OCI-LY3 (cell line): ENCODE measurements at regions not wholly inside any gene's neighbourhood (a gene's known extent, or its start where the extent isn't known, plus 50 kb on each side); places are given as distances from the start of the nearest gene placed in this dataset.

Experiments
- H2AFZ ChIP-seq: fragments of 200-600, 300-600 bp; shearing (Covaris generic); 2 replicates; pipeline ENCODE4 v1.6.0; 2014; ENCODE audit warnings: antibody characterized with exemption, low read depth, low read length
- H3K27ac ChIP-seq: fragments of 200-600, 300-600 bp; sonication (generic); 2 replicates; pipeline ENCODE4 v1.5.1; 2014; ENCODE audit warnings: mild to moderate bottlenecking, low read length, moderate library complexity, mixed read lengths
- H3K27me3 ChIP-seq: fragments of 200-600, 300-600 bp; sonication (generic); 2 replicates; pipeline ENCODE4 v1.6.1; 2014; ENCODE audit warnings: low read depth, low read length, mixed read lengths
- H3K36me3 ChIP-seq: fragments of 200-600, 300-600 bp; sonication (generic); replicated peaks from 2 replicates; pipeline ENCODE3; 2014; ENCODE audit warnings: low read depth, low read length, mixed read lengths
- H3K4me1 ChIP-seq: fragments of 300-600, 200-600 bp; sonication (generic); 2 replicates; pipeline ENCODE4 v1.6.1; 2014; ENCODE audit warnings: low read length, mixed read lengths
- H3K4me2 ChIP-seq: fragments of 200-600, 300-600 bp; sonication (generic); 2 replicates; pipeline ENCODE4 v1.6.1; 2014; ENCODE audit warnings: low read length, mixed read lengths
- H3K4me3 ChIP-seq: fragments of 300-600, 200-600 bp; sonication (generic); 2 replicates; pipeline ENCODE4 v1.5.1; 2014; ENCODE audit warnings: antibody characterized with exemption, mild to moderate bottlenecking, low read length, moderate library complexity
- H3K79me2 ChIP-seq: fragments of 300-600, 200-600 bp; shearing (Covaris generic); 2 replicates; pipeline ENCODE4 v1.6.1; 2014; ENCODE audit warnings: mild to moderate bottlenecking, low read length, mixed read lengths
- H3K9ac ChIP-seq: fragments of 300-600, 200-600 bp; shearing (Covaris generic); 2 replicates; pipeline ENCODE4 v1.6.0; 2014; ENCODE audit warnings: mild to moderate bottlenecking, low read length, moderate library complexity
- H3K9me3 ChIP-seq: fragments of 200-600, 300-600 bp; shearing (Covaris generic); 2 replicates; pipeline ENCODE4 v1.6.1; 2014; ENCODE audit warnings: low read length, mixed read lengths; ENCODE audit not compliant: insufficient read depth
- H4K20me1 ChIP-seq: fragments of 200-600, 300-600 bp; sonication (generic); 2 replicates; pipeline ENCODE4 v1.6.1; 2016; ENCODE audit warnings: low read length, mixed read lengths; ENCODE audit not compliant: insufficient read depth
- EZH2phosphoT487 ChIP-seq: fragments of 200-600 bp; shearing (Covaris generic); IDR thresholded peaks from 2 replicates; pipeline ENCODE4 v1.6.1; 2018; ENCODE audit warnings: antibody characterized with exemption, mixed run types, low read depth
- TF ChIP-seq, protein P1 (sequence below): fragments of 200-600, 300-600 bp; sonication (generic); IDR thresholded peaks from 2 replicates; pipeline ENCODE4 v1.5.1; 2014; ENCODE audit warnings: antibody characterized with exemption, low read length, low read depth

DNA sequence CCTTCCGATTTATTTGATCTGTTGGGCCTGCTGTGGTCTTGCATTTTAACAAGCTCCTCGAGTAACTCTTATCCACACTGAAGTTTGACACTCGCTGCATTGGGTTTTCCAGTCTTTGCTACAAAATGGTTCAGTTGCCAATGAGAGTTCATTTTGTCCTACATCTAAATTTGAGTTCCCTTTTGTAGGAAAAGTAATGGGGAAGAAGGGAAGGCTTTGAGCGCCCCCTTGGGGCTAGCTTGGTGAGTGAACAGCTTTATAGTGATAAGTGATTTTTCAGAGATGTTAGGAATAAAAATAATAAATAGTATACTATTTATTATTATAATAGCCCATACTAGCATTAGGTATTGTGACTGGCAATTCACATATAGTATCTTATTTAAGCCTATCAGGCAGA, 89.9 kb upstream of the GNAQ start:
- H2AFZ ChIP-seq: no peak overlapping the region
- H3K9ac ChIP-seq: no peak overlapping the region
- no peak overlapping the region for H3K27ac ChIP-seq
- H3K4me2 ChIP-seq: peak overlapping the region; percentile 39
- H3K36me3 ChIP-seq: no peaks in the 10 kb centered on the region
- no peak overlapping the region for H3K4me3 ChIP-seq
- peaks cover 34% of the 10 kb centered on the region for H3K4me1 ChIP-seq
- no peaks in the 10 kb centered on the region for H3K9me3 ChIP-seq
- peaks cover 8% of the 10 kb centered on the region; the same call in 1 of the 2 replicates for H3K27me3 ChIP-seq
- TF ChIP-seq, protein P1, sequence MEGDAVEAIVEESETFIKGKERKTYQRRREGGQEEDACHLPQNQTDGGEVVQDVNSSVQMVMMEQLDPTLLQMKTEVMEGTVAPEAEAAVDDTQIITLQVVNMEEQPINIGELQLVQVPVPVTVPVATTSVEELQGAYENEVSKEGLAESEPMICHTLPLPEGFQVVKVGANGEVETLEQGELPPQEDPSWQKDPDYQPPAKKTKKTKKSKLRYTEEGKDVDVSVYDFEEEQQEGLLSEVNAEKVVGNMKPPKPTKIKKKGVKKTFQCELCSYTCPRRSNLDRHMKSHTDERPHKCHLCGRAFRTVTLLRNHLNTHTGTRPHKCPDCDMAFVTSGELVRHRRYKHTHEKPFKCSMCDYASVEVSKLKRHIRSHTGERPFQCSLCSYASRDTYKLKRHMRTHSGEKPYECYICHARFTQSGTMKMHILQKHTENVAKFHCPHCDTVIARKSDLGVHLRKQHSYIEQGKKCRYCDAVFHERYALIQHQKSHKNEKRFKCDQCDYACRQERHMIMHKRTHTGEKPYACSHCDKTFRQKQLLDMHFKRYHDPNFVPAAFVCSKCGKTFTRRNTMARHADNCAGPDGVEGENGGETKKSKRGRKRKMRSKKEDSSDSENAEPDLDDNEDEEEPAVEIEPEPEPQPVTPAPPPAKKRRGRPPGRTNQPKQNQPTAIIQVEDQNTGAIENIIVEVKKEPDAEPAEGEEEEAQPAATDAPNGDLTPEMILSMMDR: peak; percentile 73
- no peak for TF ChIP-seq EZH2phosphoT487
- H3K79me2 ChIP-seq: no peaks in the 10 kb centered on the region
- no peaks in the 10 kb centered on the region for H4K20me1 ChIP-seq

DNA sequence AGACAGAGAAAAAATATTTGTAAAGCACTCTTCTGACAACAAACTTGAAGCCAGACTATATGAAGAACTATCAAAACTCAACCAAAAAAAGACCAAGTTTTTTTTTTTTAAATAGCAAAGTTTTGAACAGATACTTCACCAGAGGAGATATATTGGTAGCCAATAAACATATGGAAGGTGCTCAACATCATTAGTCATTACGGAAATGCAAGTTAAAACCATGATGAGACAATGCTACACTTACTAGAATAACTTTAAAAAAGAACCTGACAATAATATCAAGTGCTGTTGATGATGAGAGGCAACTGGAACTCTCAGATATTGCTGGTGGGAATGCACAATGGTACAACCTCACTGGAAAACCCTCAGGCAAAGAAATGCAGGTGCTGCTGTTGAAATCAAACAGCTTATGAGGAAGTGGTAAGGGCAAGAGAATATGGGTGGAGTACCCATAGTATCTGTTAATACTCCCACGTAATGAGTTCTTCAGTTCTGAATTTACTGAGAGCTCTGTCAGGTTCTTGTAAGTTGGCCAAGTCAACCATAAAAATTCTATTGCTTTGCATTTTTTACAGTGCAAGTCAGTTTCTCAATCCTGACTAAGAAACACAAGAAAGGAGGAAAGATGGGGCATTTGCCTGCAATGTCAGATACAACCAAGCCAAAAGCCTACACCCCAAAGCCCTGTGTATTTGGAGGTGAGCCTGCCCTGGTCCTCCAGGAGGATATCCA, 87.3 kb upstream of the GNAQ start:
- Histone ChIP-seq H3K36me3 (no peaks in the 10 kb centered on the region), H3K4me3 (peak overlapping the region; percentile 61), H3K4me2 (peak overlapping the region; percentile 84), H3K4me1 (peaks cover 34% of the 10 kb centered on the region), H3K27me3 (no peaks in the 10 kb centered on the region), H3K9ac (peak overlapping the region; percentile 59; the same call in 1 of the 2 replicates), H4K20me1 (no peaks in the 10 kb centered on the region), H2AFZ (no peak overlapping the region; the same call in 1 of the 2 replicates), H3K27ac (peak overlapping the region; percentile 88), H3K79me2 (no peaks in the 10 kb centered on the region), H3K9me3 (no peaks in the 10 kb centered on the region)
- no peak for TF ChIP-seq EZH2phosphoT487
- TF ChIP-seq, protein P1: no peak

DNA sequence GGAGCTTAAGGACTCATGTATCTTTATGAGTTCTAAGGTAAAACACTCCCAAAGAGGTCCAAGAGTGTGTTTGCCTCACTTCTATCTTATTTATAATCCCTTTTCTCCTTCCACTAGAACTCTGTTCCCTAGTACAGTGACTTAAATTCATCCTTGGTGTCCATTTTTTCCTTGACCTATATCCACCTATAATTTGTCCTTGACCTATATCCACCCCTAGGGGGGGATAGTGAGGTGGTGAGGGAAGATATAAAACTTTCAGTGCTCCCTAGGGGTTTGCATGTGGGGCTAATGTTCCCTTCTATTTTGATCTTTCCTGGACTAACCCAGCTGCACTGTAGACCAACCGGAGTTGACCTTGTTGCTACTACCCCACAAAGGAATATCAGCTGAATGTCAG, 83.5 kb upstream of the GNAQ start:
- Histone ChIP-seq H3K4me2 (no peak overlapping the region), H3K9me3 (no peaks in the 10 kb centered on the region), H4K20me1 (no peaks in the 10 kb centered on the region), H2AFZ (no peak overlapping the region), H3K27ac (no peak overlapping the region), H3K4me1 (peaks cover 21% of the 10 kb centered on the region), H3K36me3 (no peaks in the 10 kb centered on the region), H3K9ac (no peak overlapping the region), H3K4me3 (no peak overlapping the region), H3K79me2 (no peaks in the 10 kb centered on the region), H3K27me3 (no peaks in the 10 kb centered on the region)
- TF ChIP-seq, protein P1: peak; percentile 48
- TF ChIP-seq EZH2phosphoT487: no peak

DNA sequence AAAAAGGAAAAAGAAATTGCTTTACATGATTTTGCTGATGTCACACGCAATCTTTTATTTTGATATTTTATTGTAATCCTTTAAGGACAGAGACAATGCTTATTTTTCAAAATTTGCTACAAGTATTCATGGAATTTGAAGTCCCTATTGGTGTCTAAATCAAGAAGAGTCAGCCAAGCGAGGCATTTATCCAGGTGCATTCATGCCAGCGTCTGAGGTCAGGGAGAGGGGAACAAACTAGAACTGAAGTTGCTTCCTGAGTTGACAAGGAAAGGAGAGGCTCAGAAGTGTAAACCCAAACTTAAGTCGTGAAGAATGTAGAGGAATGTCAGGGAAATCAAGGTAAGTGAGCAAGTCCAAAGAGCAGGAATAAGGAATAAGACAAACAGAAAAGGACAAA, 83.0 kb upstream of the GNAQ start:
- Histone ChIP-seq H3K4me1 (peaks cover 17% of the 10 kb centered on the region), H2AFZ (no peak overlapping the region), H3K36me3 (no peaks in the 10 kb centered on the region), H3K4me3 (no peak overlapping the region), H3K79me2 (no peaks in the 10 kb centered on the region), H3K27me3 (no peaks in the 10 kb centered on the region), H4K20me1 (no peaks in the 10 kb centered on the region), H3K9me3 (no peaks in the 10 kb centered on the region; the same call in 1 of the 2 replicates), H3K4me2 (no peak overlapping the region), H3K27ac (no peak overlapping the region), H3K9ac (no peak overlapping the region)
- TF ChIP-seq EZH2phosphoT487: no peak
- TF ChIP-seq, protein P1: no peak
